OCI-M2 (cell line): ENCODE measurements at regions not wholly inside any gene's neighbourhood (a gene's known extent, or its start where the extent isn't known, plus 50 kb on each side); places are given as distances from the start of the nearest gene placed in this dataset.

Source experiments
- DNase-seq: peaks from one replicate; lab custom pipeline; 2025; ENCODE audit not compliant: unreplicated experiment; lab: John Stamatoyannopoulos, UW

- no peak for DNase-seq
These were observed 156.2 kb upstream of the ZMIZ1 start for GRCh38 chr10:78912361-78913218.

GRCh38 chr10:78913219-78914059 is 155.3 kb upstream of the ZMIZ1 start:
- no peak for DNase-seq

GRCh38 chr10:78914060-78914378 is 154.7 kb upstream of the ZMIZ1 start:
- DNase-seq = no peak

- DNase-seq = no peak
These were observed 154.1 kb upstream of the ZMIZ1 start for GRCh38 chr10:78914502-78915189.

- no peak for DNase-seq
These were observed 153.6 kb upstream of the ZMIZ1 start for GRCh38 chr10:78915190-78915518.

GRCh38 chr10:78916227-78916626 is 152.5 kb upstream of the ZMIZ1 start:
- DNase-seq = no peak

GRCh38 chr10:78919181-78919966 is 149.4 kb upstream of the ZMIZ1 start:
- DNase-seq = no peak

GRCh38 chr10:78920011-78920410 is 148.8 kb upstream of the ZMIZ1 start:
- no peak for DNase-seq

GRCh38 chr10:78921895-78922294 is 146.9 kb upstream of the ZMIZ1 start:
- no peak for DNase-seq

- no peak for DNase-seq
These were observed 145.0 kb upstream of the ZMIZ1 start for GRCh38 chr10:78923647-78924318.

- DNase-seq = no peak
These were observed 144.3 kb upstream of the ZMIZ1 start for GRCh38 chr10:78924319-78925003.

GRCh38 chr10:78925275-78925674 is 143.5 kb upstream of the ZMIZ1 start:
- DNase-seq = no peak

GRCh38 chr10:78925800-78926319 is 142.9 kb upstream of the ZMIZ1 start:
- no peak for DNase-seq

- no peak for DNase-seq
These were observed 141.3 kb upstream of the ZMIZ1 start for GRCh38 chr10:78927257-78927995.

GRCh38 chr10:78928330-78928729 is 140.4 kb upstream of the ZMIZ1 start:
- no peak for DNase-seq

- no peak for DNase-seq
These were observed 139.2 kb upstream of the ZMIZ1 start for GRCh38 chr10:78929541-78929940.

- DNase-seq = no peak
These were observed 137.3 kb upstream of the ZMIZ1 start for GRCh38 chr10:78931321-78932053.

- DNase-seq = no peak
These were observed 136.7 kb upstream of the ZMIZ1 start for GRCh38 chr10:78932054-78932386.
